ENCODE measurements at regions not wholly inside any gene's neighbourhood (a gene's known extent, or its start where the extent isn't known, plus 50 kb on each side); places are given as distances from the start of the nearest gene placed in this dataset.

DNA sequence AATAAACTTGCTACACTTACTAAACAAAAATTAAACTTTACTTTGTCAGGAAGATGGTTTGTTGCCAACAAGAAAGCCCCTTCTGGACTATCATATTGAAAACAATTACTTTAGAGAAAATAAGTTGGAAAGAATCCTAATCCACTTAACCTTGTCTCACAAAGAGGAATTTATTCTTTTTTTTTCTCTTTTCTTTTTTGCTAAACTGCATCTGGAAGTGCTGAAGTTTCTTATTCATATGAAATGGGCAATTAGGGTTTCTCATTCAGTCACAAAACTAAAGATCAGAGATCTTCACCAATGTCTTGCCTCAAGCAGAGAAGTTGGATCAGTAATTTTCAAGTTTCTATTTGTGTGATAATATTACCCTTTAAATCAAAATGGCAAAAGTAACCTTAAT is 234.9 kb upstream of the AMOT start:
- TF ChIP-seq, protein P1, sequence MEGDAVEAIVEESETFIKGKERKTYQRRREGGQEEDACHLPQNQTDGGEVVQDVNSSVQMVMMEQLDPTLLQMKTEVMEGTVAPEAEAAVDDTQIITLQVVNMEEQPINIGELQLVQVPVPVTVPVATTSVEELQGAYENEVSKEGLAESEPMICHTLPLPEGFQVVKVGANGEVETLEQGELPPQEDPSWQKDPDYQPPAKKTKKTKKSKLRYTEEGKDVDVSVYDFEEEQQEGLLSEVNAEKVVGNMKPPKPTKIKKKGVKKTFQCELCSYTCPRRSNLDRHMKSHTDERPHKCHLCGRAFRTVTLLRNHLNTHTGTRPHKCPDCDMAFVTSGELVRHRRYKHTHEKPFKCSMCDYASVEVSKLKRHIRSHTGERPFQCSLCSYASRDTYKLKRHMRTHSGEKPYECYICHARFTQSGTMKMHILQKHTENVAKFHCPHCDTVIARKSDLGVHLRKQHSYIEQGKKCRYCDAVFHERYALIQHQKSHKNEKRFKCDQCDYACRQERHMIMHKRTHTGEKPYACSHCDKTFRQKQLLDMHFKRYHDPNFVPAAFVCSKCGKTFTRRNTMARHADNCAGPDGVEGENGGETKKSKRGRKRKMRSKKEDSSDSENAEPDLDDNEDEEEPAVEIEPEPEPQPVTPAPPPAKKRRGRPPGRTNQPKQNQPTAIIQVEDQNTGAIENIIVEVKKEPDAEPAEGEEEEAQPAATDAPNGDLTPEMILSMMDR (conservative IDR thresholded peaks at IDR 0.05; ENCODE audit: low read depth): no peak
- ChIA-PET POLR2A (ENCODE audit: low non-redundant PET) (no interaction called here), CTCF (no interaction called here)
- no peak overlapping the region for H3K27ac ChIP-seq
- no peak for DNase-seq (ENCODE audit: low spot score)

DNA sequence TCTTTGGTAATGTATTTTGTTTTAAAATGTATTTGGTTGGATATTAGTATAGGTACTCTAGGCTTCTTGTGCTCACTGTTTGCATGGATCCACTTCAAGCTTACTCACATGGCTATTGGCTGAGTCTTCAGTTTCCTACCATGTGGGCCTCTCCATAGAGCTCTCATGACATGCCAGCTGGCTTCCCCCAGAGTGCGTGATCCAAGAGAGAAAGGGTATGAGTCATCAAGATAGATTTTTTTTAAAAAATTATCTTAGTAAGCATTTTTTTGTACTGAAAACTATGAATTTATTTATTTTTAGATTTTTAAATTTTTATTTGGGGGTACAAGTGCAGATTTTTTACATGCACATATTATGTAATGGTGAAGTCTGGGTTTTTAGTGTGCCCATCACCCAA is 219.1 kb upstream of the AMOT start:
- H3K27ac ChIP-seq: no peak overlapping the region
- CTCF ChIA-PET: no interaction called here
- no peak for DNase-seq (ENCODE audit: low spot score)
- POLR2A ChIA-PET (ENCODE audit: low non-redundant PET): no interaction called here
- TF ChIP-seq, protein P1 (conservative IDR thresholded peaks at IDR 0.05; ENCODE audit: low read depth): no peak

GRCh38 chrX:113058634-113059033 is 218.0 kb upstream of the AMOT start:
- TF ChIP-seq, protein P1 (conservative IDR thresholded peaks at IDR 0.05; ENCODE audit: low read depth): no peak
- ChIA-PET CTCF (no interaction called here), POLR2A (ENCODE audit: low non-redundant PET) (no interaction called here)
- H3K27ac ChIP-seq: no peak overlapping the region
- no peak for DNase-seq (ENCODE audit: low spot score)

GRCh38 chrX:113048896-113049295 is 208.3 kb upstream of the AMOT start:
- no peak overlapping the region for H3K27ac ChIP-seq
- POLR2A ChIA-PET (ENCODE audit: low non-redundant PET): no interaction called here
- DNase-seq (ENCODE audit: low spot score): no peak
- TF ChIP-seq, protein P1 (conservative IDR thresholded peaks at IDR 0.05; ENCODE audit: low read depth): no peak
- CTCF ChIA-PET: no interaction called here

DNA sequence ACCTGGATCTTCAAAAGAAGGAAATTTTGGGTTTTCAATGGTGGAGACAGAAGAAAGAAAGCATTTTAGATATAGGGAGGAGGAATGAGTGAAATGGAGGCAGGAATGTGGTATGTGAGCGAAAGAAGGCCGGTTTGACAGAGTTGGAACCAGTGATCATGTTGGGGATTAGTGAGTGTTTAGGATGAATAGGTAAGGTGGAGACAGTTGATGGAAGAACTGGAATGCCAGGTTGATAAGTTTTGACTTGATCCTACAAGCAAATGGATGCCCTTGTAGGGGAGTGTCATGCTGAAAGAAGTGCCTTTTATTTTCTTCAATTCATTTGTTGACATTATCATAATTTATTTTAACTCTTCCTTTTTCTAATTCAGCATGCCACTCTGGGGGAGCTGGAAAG is 207.8 kb upstream of the AMOT start:
- ChIA-PET CTCF (interaction anchor here (0.9 kb wide), 1 partner anchor 9 kb away, joined by 3 read pairs; no protein-coding TSS in a partner anchor), POLR2A (ENCODE audit: low non-redundant PET) (no interaction called here)
- no peak overlapping the region for H3K27ac ChIP-seq
- no peak for DNase-seq (ENCODE audit: low spot score)
- TF ChIP-seq, protein P1 (conservative IDR thresholded peaks at IDR 0.05; ENCODE audit: low read depth): no peak

- CTCF ChIA-PET: no interaction called here
- peak overlapping the region; percentile 38; the same call in 1 of the 2 replicates for H3K27ac ChIP-seq
- no peak for DNase-seq (ENCODE audit: low spot score)
- TF ChIP-seq, protein P1 (conservative IDR thresholded peaks at IDR 0.05; ENCODE audit: low read depth): no peak
- POLR2A ChIA-PET (ENCODE audit: low non-redundant PET): no interaction called here
Observed at GRCh38 chrX:113033966-113034680, 193.5 kb upstream of the AMOT start.
